ENCODE measurements at regions not wholly inside any gene's neighbourhood (a gene's known extent, or its start where the extent isn't known, plus 50 kb on each side); places are given as distances from the start of the nearest gene placed in this dataset.

DNA sequence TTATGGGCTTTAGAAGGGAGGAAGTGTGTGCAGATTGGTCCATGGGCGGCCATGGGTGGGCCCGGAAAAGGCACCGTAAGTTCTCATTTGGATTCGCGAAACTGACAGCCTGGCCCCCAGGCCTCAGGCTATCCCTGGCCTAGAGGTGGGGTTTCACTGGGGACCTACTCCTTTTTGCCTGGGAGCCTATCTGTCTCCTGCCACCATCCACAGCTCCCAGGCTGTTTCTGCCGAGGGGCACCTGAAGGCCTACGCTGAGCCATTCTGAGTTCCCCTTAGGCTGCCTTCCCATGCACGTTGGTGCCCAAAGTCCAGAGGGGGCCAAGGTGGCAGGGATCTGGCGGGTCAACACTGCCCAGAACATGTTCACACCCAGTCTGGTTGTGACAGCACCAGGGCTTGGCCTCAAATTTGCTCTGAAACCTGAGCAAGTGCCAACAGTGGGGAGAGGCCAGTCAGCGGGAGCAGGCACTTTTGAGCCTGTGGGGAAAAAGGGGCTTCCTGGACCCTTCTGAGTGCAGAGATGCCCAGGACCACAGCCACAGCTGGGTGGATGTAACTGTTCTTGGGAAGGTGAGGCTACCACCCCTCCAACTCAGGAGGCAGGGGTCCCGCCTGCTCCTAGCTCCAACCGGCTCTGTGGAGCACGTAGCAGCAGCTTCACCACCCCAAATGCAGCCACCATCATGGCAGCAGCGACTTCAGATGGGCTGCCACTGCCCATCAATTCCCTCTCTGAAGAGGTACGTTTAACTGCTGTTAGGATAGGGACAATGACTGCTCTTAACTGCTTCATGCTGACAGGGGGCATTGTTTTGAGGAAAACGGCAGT lies 73.6 kb upstream of the ZNF804A start:
- H3K4me1 ChIP-seq (ENCODE audit: insufficient read depth, low read length), result no peaks in the 10 kb centered on the region
- peaks cover 15% of the 10 kb centered on the region for H3K9me3 ChIP-seq (ENCODE audit: low read length)
- no peak overlapping the region for H3K4me3 ChIP-seq (ENCODE audit: low read length)
- H3K27me3 ChIP-seq (ENCODE audit: insufficient read depth, low read length), result no peaks in the 10 kb centered on the region
- H3K36me3 ChIP-seq (ENCODE audit: insufficient read depth, low read length), result no peaks in the 10 kb centered on the region
- no peak overlapping the region for H2AFZ ChIP-seq (ENCODE audit: low read depth, low read length)

DNA sequence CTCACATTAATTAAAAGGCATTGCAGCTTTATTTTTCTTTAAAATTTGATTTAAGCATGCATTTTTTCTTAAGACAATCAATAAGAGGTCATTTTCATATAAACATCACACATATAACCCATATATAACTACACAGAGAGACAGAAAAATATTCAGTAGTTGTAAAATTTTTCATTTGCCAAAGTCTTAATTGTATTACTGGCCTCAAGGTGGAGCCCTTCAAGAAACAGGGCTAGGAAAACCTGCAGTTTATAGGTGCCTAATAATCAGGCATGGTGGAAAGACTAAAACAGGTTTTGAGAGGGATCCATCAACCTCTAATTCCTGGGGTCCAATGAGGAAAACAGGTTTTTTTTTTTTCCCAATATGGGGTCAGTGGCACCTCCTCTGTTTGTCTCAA lies 71.3 kb upstream of the ZNF804A start:
- Histone ChIP-seq H3K4me3 (ENCODE audit: low read length) (no peak overlapping the region), H3K4me1 (ENCODE audit: insufficient read depth, low read length) (no peaks in the 10 kb centered on the region)

DNA sequence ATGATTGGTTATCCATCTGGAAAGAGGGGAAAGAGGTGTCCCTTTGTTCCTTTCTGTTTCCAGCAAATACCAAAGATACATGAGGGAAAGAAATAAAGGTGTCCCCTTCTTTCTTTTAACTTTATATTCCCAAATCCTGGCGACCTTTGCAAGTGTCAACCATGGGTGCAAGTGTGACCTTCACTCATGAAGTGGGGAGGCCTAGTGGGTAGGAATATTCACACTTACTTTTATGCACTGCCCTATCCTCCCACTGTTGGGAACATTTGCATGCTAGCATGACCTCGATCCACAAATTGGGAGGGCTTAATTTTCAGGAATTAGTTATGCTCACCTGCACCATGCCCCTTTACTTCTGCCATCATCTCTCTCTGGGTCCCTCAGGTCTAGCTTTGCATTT lies 70.2 kb upstream of the ZNF804A start:
- H3K36me3 ChIP-seq (ENCODE audit: insufficient read depth, low read length), result no peaks in the 10 kb centered on the region
- no peak overlapping the region for H3K4me3 ChIP-seq (ENCODE audit: low read length)
- H2AFZ ChIP-seq (ENCODE audit: low read depth, low read length), result no peak overlapping the region
- no peaks in the 10 kb centered on the region for H3K4me1 ChIP-seq (ENCODE audit: insufficient read depth, low read length)
- H3K27me3 ChIP-seq (ENCODE audit: insufficient read depth, low read length), result no peaks in the 10 kb centered on the region
- peaks cover 18% of the 10 kb centered on the region for H3K9me3 ChIP-seq (ENCODE audit: low read length)

More for the DNA sequence above, 71.3 kb upstream of the ZNF804A start:
- no peaks in the 10 kb centered on the region for H3K27me3 ChIP-seq (ENCODE audit: insufficient read depth, low read length)
- H3K9me3 ChIP-seq (ENCODE audit: low read length), result peaks cover 18% of the 10 kb centered on the region
- H2AFZ ChIP-seq (ENCODE audit: low read depth, low read length), result no peak overlapping the region
- H3K36me3 ChIP-seq (ENCODE audit: insufficient read depth, low read length), result no peaks in the 10 kb centered on the region

DNA sequence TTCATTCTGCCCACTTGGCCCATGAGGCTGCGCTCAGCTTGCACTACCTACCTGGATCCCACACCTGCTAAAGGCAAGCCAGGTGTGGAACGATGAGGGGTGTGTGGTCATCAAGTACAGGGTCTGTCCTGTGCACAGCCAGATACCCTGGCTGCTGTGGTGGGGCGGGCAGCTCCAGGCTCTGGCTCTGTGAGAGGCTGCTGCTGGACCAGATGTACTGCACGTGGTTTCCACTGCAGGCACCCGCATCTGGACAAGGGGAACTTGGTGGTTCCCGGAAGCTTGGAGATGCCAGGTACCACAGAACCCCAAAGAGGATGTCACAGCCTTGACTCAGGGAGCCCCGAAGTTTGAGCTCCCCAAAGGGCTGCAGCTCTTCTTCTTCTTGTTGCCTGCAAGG lies 68.1 kb upstream of the ZNF804A start:
- Histone ChIP-seq H3K27me3 (ENCODE audit: insufficient read depth, low read length) (no peaks in the 10 kb centered on the region), H3K4me1 (ENCODE audit: insufficient read depth, low read length) (no peaks in the 10 kb centered on the region), H3K9me3 (ENCODE audit: low read length) (peaks cover 18% of the 10 kb centered on the region), H3K4me3 (ENCODE audit: low read length) (no peak overlapping the region), H3K36me3 (ENCODE audit: insufficient read depth, low read length) (no peaks in the 10 kb centered on the region), H2AFZ (ENCODE audit: low read depth, low read length) (no peak overlapping the region)

DNA sequence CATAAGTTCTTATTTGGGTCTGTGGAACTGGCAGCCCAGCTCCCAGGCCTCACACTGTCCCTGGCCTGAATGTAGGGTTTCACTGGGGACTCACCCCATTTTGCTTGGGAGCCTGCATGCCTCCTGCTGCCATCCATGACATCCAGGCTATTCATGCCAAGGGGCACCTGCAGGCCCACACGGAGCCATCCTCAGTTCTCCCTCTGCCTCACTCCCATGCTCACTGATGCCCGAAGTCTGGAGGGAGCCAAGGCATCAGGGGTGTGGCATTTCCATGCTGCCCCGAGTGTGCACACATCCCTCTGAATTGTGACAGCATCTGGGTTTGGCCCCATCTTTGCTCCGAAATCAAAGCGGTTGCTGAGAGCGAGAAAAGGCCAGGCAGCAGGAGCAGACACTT lies 67.4 kb upstream of the ZNF804A start:
- peaks cover 18% of the 10 kb centered on the region for H3K9me3 ChIP-seq (ENCODE audit: low read length)
- no peaks in the 10 kb centered on the region for H3K36me3 ChIP-seq (ENCODE audit: insufficient read depth, low read length)
- no peak overlapping the region for H2AFZ ChIP-seq (ENCODE audit: low read depth, low read length)
- no peak overlapping the region for H3K4me3 ChIP-seq (ENCODE audit: low read length)
- no peaks in the 10 kb centered on the region for H3K4me1 ChIP-seq (ENCODE audit: insufficient read depth, low read length)
- H3K27me3 ChIP-seq (ENCODE audit: insufficient read depth, low read length), result no peaks in the 10 kb centered on the region

DNA sequence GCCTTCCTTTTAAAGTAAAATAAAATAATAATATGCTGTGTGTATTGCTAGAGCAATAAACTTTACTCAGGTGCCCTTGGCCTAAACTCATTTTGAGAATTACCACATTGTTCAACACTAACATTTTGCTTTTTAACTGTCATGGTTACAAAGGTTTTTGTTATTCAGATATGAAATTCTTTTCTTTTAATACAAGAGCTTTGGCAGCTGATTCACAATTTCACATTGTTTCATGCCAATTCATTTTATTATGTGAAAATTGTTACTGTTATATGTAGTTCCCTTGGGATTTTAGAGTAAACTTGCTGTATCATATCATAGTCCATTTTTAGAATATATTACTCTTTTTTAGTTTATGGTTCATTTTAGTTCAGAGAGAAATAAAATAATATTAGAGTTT lies 65.8 kb upstream of the ZNF804A start:
- no peaks in the 10 kb centered on the region for H3K4me1 ChIP-seq (ENCODE audit: insufficient read depth, low read length)
- H2AFZ ChIP-seq (ENCODE audit: low read depth, low read length), result no peak overlapping the region
- no peaks in the 10 kb centered on the region for H3K27me3 ChIP-seq (ENCODE audit: insufficient read depth, low read length)
- H3K4me3 ChIP-seq (ENCODE audit: low read length), result no peak overlapping the region
- peaks cover 13% of the 10 kb centered on the region for H3K9me3 ChIP-seq (ENCODE audit: low read length)
- no peaks in the 10 kb centered on the region for H3K36me3 ChIP-seq (ENCODE audit: insufficient read depth, low read length)

DNA sequence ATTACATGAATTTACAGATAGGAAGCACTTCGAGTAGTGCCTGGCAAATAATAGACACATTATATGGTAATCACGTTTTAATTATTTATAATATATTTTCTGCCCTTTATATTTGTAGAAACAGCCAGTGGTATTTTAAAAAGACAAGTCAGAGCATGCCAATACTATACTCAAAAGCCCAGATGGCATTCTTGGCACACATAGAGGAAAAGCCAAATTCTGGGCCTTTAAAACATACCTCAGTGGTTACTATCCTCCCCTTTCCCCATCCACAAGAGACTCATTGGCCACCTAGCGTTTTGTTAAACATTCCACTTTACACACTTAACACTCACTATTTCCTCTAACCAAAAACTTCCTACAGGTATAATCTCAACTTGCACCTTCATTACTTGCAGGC lies 63.3 kb upstream of the ZNF804A start:
- no peaks in the 10 kb centered on the region for H3K27me3 ChIP-seq (ENCODE audit: insufficient read depth, low read length)
- no peaks in the 10 kb centered on the region for H3K36me3 ChIP-seq (ENCODE audit: insufficient read depth, low read length)
- H2AFZ ChIP-seq (ENCODE audit: low read depth, low read length), result no peak overlapping the region
- H3K4me3 ChIP-seq (ENCODE audit: low read length), result no peak overlapping the region
- no peaks in the 10 kb centered on the region for H3K4me1 ChIP-seq (ENCODE audit: insufficient read depth, low read length)
- H3K9me3 ChIP-seq (ENCODE audit: low read length), result peaks cover 2% of the 10 kb centered on the region

DNA sequence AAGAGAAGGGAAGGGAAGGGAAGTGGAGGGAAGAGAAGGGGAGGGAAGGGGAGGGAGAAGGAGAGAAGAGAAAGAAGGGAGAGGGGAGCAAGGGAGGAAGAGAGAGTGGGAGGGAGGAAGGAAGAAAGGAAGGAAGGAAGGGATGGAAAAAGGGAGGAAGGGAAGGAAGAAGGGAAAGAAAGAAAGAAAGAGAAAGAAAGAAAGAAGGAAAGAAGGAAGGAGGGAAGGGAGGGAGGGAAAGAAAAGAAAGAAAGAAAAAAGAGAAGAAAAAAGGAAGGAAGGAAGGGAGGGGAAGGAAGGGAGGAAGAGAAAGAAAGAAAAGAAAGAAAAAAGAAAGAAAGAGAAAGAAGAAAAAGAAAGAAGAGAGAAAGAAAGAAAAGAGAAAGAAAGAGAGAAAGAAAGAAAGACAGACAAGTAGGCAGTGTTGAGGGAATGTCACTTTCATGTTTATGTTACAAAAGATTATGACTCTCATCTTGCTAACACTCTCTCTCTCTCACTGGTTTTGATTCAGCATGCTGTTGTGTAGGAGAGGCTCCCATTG lies 58.0 kb upstream of the ZNF804A start:
- Histone ChIP-seq H3K4me3 (ENCODE audit: low read length) (no peak overlapping the region), H3K9me3 (ENCODE audit: low read length) (no peaks in the 10 kb centered on the region), H3K27me3 (ENCODE audit: insufficient read depth, low read length) (no peaks in the 10 kb centered on the region), H3K36me3 (ENCODE audit: insufficient read depth, low read length) (no peaks in the 10 kb centered on the region), H2AFZ (ENCODE audit: low read depth, low read length) (no peak overlapping the region), H3K4me1 (ENCODE audit: insufficient read depth, low read length) (no peaks in the 10 kb centered on the region)

DNA sequence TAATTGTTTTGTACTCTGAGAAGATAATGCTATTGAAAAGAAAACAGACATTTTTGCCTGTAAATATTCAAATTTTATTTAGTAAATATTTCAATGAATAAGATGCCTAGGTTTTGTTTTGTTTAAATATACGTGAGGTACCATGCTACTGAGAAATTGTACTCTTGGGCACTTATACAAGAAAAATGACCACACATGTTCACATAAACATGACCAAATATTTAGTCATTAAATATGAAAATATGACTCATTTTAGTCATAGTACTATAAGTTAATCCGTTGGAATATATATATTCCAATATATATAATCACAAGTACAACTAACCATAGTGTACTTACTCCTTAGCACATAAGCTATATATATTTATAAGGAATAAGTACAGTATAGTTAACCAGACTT lies 56.7 kb upstream of the ZNF804A start:
- H3K9me3 ChIP-seq (ENCODE audit: low read length), result no peaks in the 10 kb centered on the region
- H3K4me1 ChIP-seq (ENCODE audit: insufficient read depth, low read length), result no peaks in the 10 kb centered on the region
- H3K4me3 ChIP-seq (ENCODE audit: low read length), result no peak overlapping the region
- no peaks in the 10 kb centered on the region for H3K36me3 ChIP-seq (ENCODE audit: insufficient read depth, low read length)
- H3K27me3 ChIP-seq (ENCODE audit: insufficient read depth, low read length), result no peaks in the 10 kb centered on the region
- no peak overlapping the region for H2AFZ ChIP-seq (ENCODE audit: low read depth, low read length)

DNA sequence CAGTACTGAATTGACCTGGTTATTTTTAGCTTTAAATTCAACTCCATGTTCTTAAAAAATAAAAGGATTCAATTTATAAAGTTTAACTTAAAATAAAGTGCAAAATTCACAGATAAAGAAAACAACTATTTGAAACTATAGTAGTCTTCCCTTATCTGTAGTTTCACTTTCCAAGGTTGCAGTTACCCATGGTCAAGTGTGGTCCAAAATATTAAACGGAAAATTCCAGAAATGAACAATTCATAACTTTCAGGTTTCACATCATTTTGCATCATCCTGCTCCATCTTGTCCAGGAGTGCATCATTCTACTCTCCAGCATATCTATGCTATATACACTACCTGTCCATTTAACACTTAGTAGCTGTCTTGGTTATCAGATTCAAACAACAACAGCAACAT lies 54.5 kb upstream of the ZNF804A start:
- Histone ChIP-seq H3K9me3 (ENCODE audit: low read length) (no peaks in the 10 kb centered on the region), H3K4me3 (ENCODE audit: low read length) (no peak overlapping the region), H2AFZ (ENCODE audit: low read depth, low read length) (no peak overlapping the region), H3K27me3 (ENCODE audit: insufficient read depth, low read length) (no peaks in the 10 kb centered on the region), H3K4me1 (ENCODE audit: insufficient read depth, low read length) (no peaks in the 10 kb centered on the region), H3K36me3 (ENCODE audit: insufficient read depth, low read length) (no peaks in the 10 kb centered on the region)

All from neuron (in vitro differentiated cells).